Loucy (cell line): ENCODE measurements at regions not wholly inside any gene's neighbourhood (a gene's known extent, or its start where the extent isn't known, plus 50 kb on each side); places are given as distances from the start of the nearest gene placed in this dataset.

Source experiments
- CTCF ChIP-seq: fragments of 200-600 bp; sonication (generic); conservative IDR thresholded peaks from 2 replicates; pipeline ENCODE4 v1.5.1; 2014; ENCODE audit warnings: mild to moderate bottlenecking, antibody characterized with exemption, low read length
- EZH2phosphoT487 ChIP-seq: fragments of 200-600 bp; IDR thresholded peaks from 2 replicates; pipeline ENCODE4 v1.6.1; 2018; ENCODE audit warnings: antibody characterized with exemption, mild to moderate bottlenecking, moderate library complexity, borderline replicate concordance

- TF ChIP-seq EZH2phosphoT487: no peak
- TF ChIP-seq CTCF: no peak
Measured at GRCh38 chr4:91924625-91925024, 379.1 kb upstream of the GRID2 start.
